OCI-LY7 (cell line): ENCODE measurements at regions not wholly inside any gene's neighbourhood (a gene's known extent, or its start where the extent isn't known, plus 50 kb on each side); places are given as distances from the start of the nearest gene placed in this dataset.

Source experiments
- BruUV-seq: library from RNA; stranded (reverse); fragments of 400-500 nt; replicated peaks from 2 replicates; lab custom pipeline; 2021; lab: Mats Ljungman, UMichigan
- CTCF ChIA-PET: fragments of 300-600 bp; sonication (Branson Sonifier 250); formaldehyde crosslinking; loops from one replicate; lab custom pipeline; 2022; ENCODE audit warnings: antibody characterized with exemption; ENCODE audit not compliant: unreplicated experiment; lab: Charles Lee
- POLR2A ChIA-PET: fragments of 300-600 bp; sonication (Branson Sonifier 250); formaldehyde crosslinking; loops from one replicate; lab custom pipeline; 2022; ENCODE audit warnings: antibody characterized with exemption; lab: Charles Lee
- DNase-seq: peaks from one replicate; pipeline ENCODE4 v3.0.0-alpha.2; 2015; ENCODE audit warnings: low spot score
- H2AFZ ChIP-seq: fragments of 200-600 bp; sonication (generic), shearing (Covaris generic); 2 replicates; pipeline ENCODE4 v1.6.1; 2014; ENCODE audit warnings: mild to moderate bottlenecking, antibody characterized with exemption, low read length, moderate library complexity
- H3K27ac ChIP-seq: fragments of 200-600 bp; sonication (generic); 2 replicates; pipeline ENCODE4 v1.5.1; 2014; ENCODE audit warnings: mixed run types, low read depth, mild to moderate bottlenecking, moderate library complexity, low read length, inconsistent platforms; ENCODE audit not compliant: poor library complexity, severe bottlenecking
- H3K36me3 ChIP-seq: fragments of 200-600 bp; sonication (generic); 2 replicates; pipeline ENCODE4 v1.6.1; 2014; ENCODE audit warnings: mild to moderate bottlenecking, antibody characterized with exemption, low read length, moderate library complexity, mixed read lengths; ENCODE audit not compliant: insufficient read depth
- H3K4me1 ChIP-seq: fragments of 200-600 bp; sonication (generic); 2 replicates; pipeline ENCODE4 v1.5.1; 2014; ENCODE audit warnings: mild to moderate bottlenecking, low read length; ENCODE audit not compliant: insufficient read depth, poor library complexity, severe bottlenecking
- H3K4me2 ChIP-seq: fragments of 200-600 bp; sonication (generic); 2 replicates; pipeline ENCODE4 v1.6.1; 2014; ENCODE audit warnings: mild to moderate bottlenecking, low read length
- H3K4me3 ChIP-seq: fragments of 200-600 bp; sonication (generic); 2 replicates; pipeline ENCODE4 v1.5.1; 2014; ENCODE audit warnings: mild to moderate bottlenecking, low read depth, low read length; ENCODE audit not compliant: poor library complexity, severe bottlenecking
- H3K79me2 ChIP-seq: fragments of 200-600 bp; sonication (generic); 2 replicates; pipeline ENCODE4 v1.6.1; 2016; ENCODE audit warnings: low read depth, mild to moderate bottlenecking, low read length, moderate library complexity, mixed read lengths; ENCODE audit not compliant: insufficient read depth
- H3K9me2 ChIP-seq: fragments of 200-600 bp; sonication (generic); 2 replicates; pipeline ENCODE4 v1.6.1; 2016; ENCODE audit warnings: mild to moderate bottlenecking, low read length, mixed read lengths; ENCODE audit not compliant: insufficient read depth
- H3K9me3 ChIP-seq: fragments of 200-600 bp; sonication (generic); 2 replicates; pipeline ENCODE4 v1.6.1; 2014; ENCODE audit warnings: mild to moderate bottlenecking, mixed run types, low read length, mixed read lengths
- H4K20me1 ChIP-seq: fragments of 200-600 bp; sonication (generic); 2 replicates; pipeline ENCODE4 v1.6.1; 2014; ENCODE audit warnings: mild to moderate bottlenecking, antibody characterized with exemption, low read length, moderate library complexity, mixed read lengths; ENCODE audit not compliant: insufficient read depth
- CTCF ChIP-seq: fragments of 200-600 bp; sonication (generic); conservative IDR thresholded peaks from 2 replicates; pipeline ENCODE4 v1.5.1; 2014; ENCODE audit warnings: mild to moderate bottlenecking, antibody characterized with exemption, low read length, moderate library complexity, mixed read lengths
- EZH2phosphoT487 ChIP-seq: fragments of 200-600 bp; sonication (generic); IDR thresholded peaks from 2 replicates; pipeline ENCODE4 v1.6.1; 2018; ENCODE audit warnings: low read depth, borderline replicate concordance, mild to moderate bottlenecking, mixed run types, antibody characterized with exemption, low read length, moderate library complexity, mixed read lengths
- intact Hi-C: fragments of 100-400 bp; cut with micrococcal nuclease; formaldehyde crosslinking; loops from one replicate; pipeline ENCODE4 v1.10.0; 2022; ENCODE audit not compliant: unreplicated experiment

- H3K4me2 ChIP-seq: no peak overlapping the region
- no peak overlapping the region for H3K4me3 ChIP-seq
- H3K27ac ChIP-seq: no peak overlapping the region
- BruUV-seq: no TSS peak
- DNase-seq: no peak
- intact Hi-C loops: no loop called here
- POLR2A ChIA-PET: interaction anchor here (0.6 to 2.0 kb wide), 2 partner anchors 10 to 721 kb away, joined by 4 to 7 read pairs; no protein-coding TSS in a partner anchor
- no peak for TF ChIP-seq CTCF
- no peak for TF ChIP-seq EZH2phosphoT487
- CTCF ChIA-PET: no interaction called here
- no peaks in the 10 kb centered on the region for H3K9me3 ChIP-seq
- H3K36me3 ChIP-seq: no peaks in the 10 kb centered on the region
- peaks cover under 1% of the 10 kb centered on the region for H3K4me1 ChIP-seq
- 0 out of 2 replicates have a peak overlapping the region, but pooled peaks have one; percentile 41 for H2AFZ ChIP-seq
- H3K79me2 ChIP-seq: no peaks in the 10 kb centered on the region
- H3K9me2 ChIP-seq: no peaks in the 10 kb centered on the region
- no peaks in the 10 kb centered on the region for H4K20me1 ChIP-seq
Observed at GRCh38 chr10:62917475-62918238, 101.5 kb upstream of the EGR2 start.

- Histone ChIP-seq H3K4me1 (peaks cover 15% of the 10 kb centered on the region), H2AFZ (no peak overlapping the region), H3K4me2 (no peak overlapping the region), H3K9me2 (no peaks in the 10 kb centered on the region), H3K36me3 (no peaks in the 10 kb centered on the region), H3K4me3 (no peak overlapping the region), H3K9me3 (no peaks in the 10 kb centered on the region), H4K20me1 (no peaks in the 10 kb centered on the region), H3K27ac (no peak overlapping the region), H3K79me2 (no peaks in the 10 kb centered on the region)
- intact Hi-C loops: no loop called here
- no peak for TF ChIP-seq EZH2phosphoT487
- TF ChIP-seq CTCF: no peak
- CTCF ChIA-PET: no interaction called here
- POLR2A ChIA-PET: interaction anchor here (1.2 to 2.0 kb wide), 2 partner anchors 9 to 12 kb away, joined by 5 to 7 read pairs; no protein-coding TSS in a partner anchor
- no TSS peak for BruUV-seq
- no peak for DNase-seq
Observed at GRCh38 chr10:62916141-62916603, 100.0 kb upstream of the EGR2 start.

- Histone ChIP-seq H3K9me3 (no peaks in the 10 kb centered on the region), H3K9me2 (no peaks in the 10 kb centered on the region), H4K20me1 (no peaks in the 10 kb centered on the region), H3K27ac (no peak overlapping the region), H3K4me3 (no peak overlapping the region), H2AFZ (no peak overlapping the region), H3K4me2 (no peak overlapping the region), H3K36me3 (no peaks in the 10 kb centered on the region), H3K4me1 (peaks cover 19% of the 10 kb centered on the region), H3K79me2 (no peaks in the 10 kb centered on the region)
- no peak for TF ChIP-seq EZH2phosphoT487
- TF ChIP-seq CTCF: no peak
- no peak for DNase-seq
- ChIA-PET CTCF (no interaction called here), POLR2A (interaction anchor here (1.2 kb wide), 1 partner anchor 11 kb away, joined by 5 read pairs; no protein-coding TSS in a partner anchor)
- no TSS peak for BruUV-seq
- intact Hi-C loops: no loop called here
Observed at GRCh38 chr10:62915158-62915557, 99.0 kb upstream of the EGR2 start.
